CD14-positive monocyte (primary cell): ENCODE measurements at regions not wholly inside any gene's neighbourhood (a gene's known extent, or its start where the extent isn't known, plus 50 kb on each side); places are given as distances from the start of the nearest gene placed in this dataset.

Source experiments
- DNase-seq, 3 donors: peaks; one replicate each; pipeline ENCODE4 v3.0.0-alpha.2; 2011 to 2022
- H2AFZ ChIP-seq: 2 replicates; pipeline ENCODE4 v1.6.0; 2012; ENCODE audit warnings: mild to moderate bottlenecking, low read depth, low read length, inconsistent platforms; ENCODE audit not compliant: insufficient read depth, poor library complexity, severe bottlenecking
- H3K27ac ChIP-seq, 2 donors: 1 replicate in 1 of 2; 2 replicates in 1 of 2; pipeline ENCODE4 v1.5.1; 2012 to 2013; ENCODE audit warnings: low read length in 2 of 2, control low read depth in 1 of 2, inconsistent platforms in 1 of 2, low read depth in 1 of 2, mild to moderate bottlenecking in 1 of 2
- H3K27me3 ChIP-seq, 2 donors: one replicate each; pipeline versions ENCODE4 v1.6.0 to v1.6.1; 2011 to 2013; ENCODE audit warnings: low read length in 2 of 2; ENCODE audit not compliant: control insufficient read depth in 2 of 2, insufficient read depth in 2 of 2
- H3K36me3 ChIP-seq, 2 donors: replicated peaks in 1 of 2; 1 replicate in 1 of 2; 2 replicates in 1 of 2; pipeline versions ENCODE4 v1.5.1 to v1.6.1; 2012 to 2013; ENCODE audit warnings: low read length in 2 of 2, control low read depth in 1 of 2, inconsistent platforms in 1 of 2, mild to moderate bottlenecking in 1 of 2; ENCODE audit not compliant: insufficient read depth in 2 of 2, control insufficient read depth in 1 of 2
- H3K4me1 ChIP-seq, 2 donors: 1 replicate in 1 of 2; 2 replicates in 1 of 2; pipeline versions ENCODE4 v1.5.1 to v1.6.1; 2012 to 2013; ENCODE audit warnings: low read length in 2 of 2, control low read depth in 1 of 2, inconsistent platforms in 1 of 2, mild to moderate bottlenecking in 1 of 2, moderate library complexity in 1 of 2; ENCODE audit not compliant: insufficient read depth in 2 of 2, control insufficient read depth in 1 of 2
- H3K4me2 ChIP-seq: replicated peaks from 2 replicates; pipeline ENCODE3; 2012; ENCODE audit warnings: low read length, moderate library complexity, mild to moderate bottlenecking; ENCODE audit not compliant: poor library complexity, severe bottlenecking; ENCODE audit errors: extremely low read depth
- H3K4me3 ChIP-seq, 3 experiments: fragments of 200-600 bp in 1 of 3; sonication (generic) in 1 of 3; replicated peaks in 1 of 3; 1 replicate in 2 of 3; 2 replicates in 1 of 3; pipeline ENCODE4 v1.5.1; 2011 to 2013; ENCODE audit warnings: low read length in 3 of 3, mild to moderate bottlenecking in 3 of 3, control low read depth in 2 of 3, low read depth in 2 of 3, inconsistent platforms in 1 of 3, moderate library complexity in 1 of 3
- H3K79me2 ChIP-seq: 2 replicates; pipeline ENCODE4 v1.6.0; 2012; ENCODE audit warnings: mild to moderate bottlenecking, control low read depth, inconsistent platforms, low read length, moderate library complexity; ENCODE audit not compliant: insufficient read depth
- H3K9ac ChIP-seq: 2 replicates; pipeline ENCODE4 v1.6.0; 2017; ENCODE audit warnings: low read length, mild to moderate bottlenecking; ENCODE audit not compliant: insufficient read depth, poor library complexity, severe bottlenecking
- H3K9me3 ChIP-seq, 2 donors: replicated peaks in 1 of 2; 1 replicate in 1 of 2; 2 replicates in 1 of 2; pipeline versions ENCODE4 v1.5.1 to v1.6.1; 2012 to 2013; ENCODE audit warnings: low read length in 2 of 2, control low read depth in 1 of 2; ENCODE audit not compliant: control insufficient read depth in 1 of 2, insufficient read depth in 1 of 2
- H4K20me1 ChIP-seq: 2 replicates; pipeline ENCODE4 v1.6.0; 2012; ENCODE audit warnings: mild to moderate bottlenecking, low read length, control low read depth, moderate library complexity; ENCODE audit not compliant: insufficient read depth
- H3K27ac Mint-ChIP-seq, 7 donors: one replicate each; pipeline ENCODE4 v1.8.0; 2020; ENCODE audit warnings: mild to moderate bottlenecking in 7 of 7, mixed read lengths in 7 of 7, moderate library complexity in 6 of 7, inconsistent platforms in 2 of 7
- H3K27me3 Mint-ChIP-seq, 3 donors: one replicate each; pipeline ENCODE4 v1.8.0; 2021 to 2022; ENCODE audit warnings: low read depth in 3 of 3, mild to moderate bottlenecking in 3 of 3, mixed read lengths in 3 of 3, moderate library complexity in 3 of 3, inconsistent platforms in 1 of 3
- H3K36me3 Mint-ChIP-seq, 2 donors: one replicate each; pipeline ENCODE4 v1.8.0; 2020; ENCODE audit warnings: mixed read lengths in 2 of 2, inconsistent platforms in 1 of 2, mild to moderate bottlenecking in 1 of 2
- H3K4me1 Mint-ChIP-seq: one replicate; pipeline ENCODE4 v1.8.0; 2020; ENCODE audit warnings: mild to moderate bottlenecking, mixed read lengths
- H3K4me3 Mint-ChIP-seq, 2 donors: one replicate each; pipeline ENCODE4 v1.8.0; 2020; ENCODE audit warnings: mild to moderate bottlenecking in 2 of 2, mixed read lengths in 2 of 2, moderate library complexity in 1 of 2
- H3K9me3 Mint-ChIP-seq, 7 donors: one replicate each; pipeline ENCODE4 v1.8.0; 2020 to 2022; ENCODE audit warnings: mixed read lengths in 7 of 7, mild to moderate bottlenecking in 6 of 7, moderate library complexity in 6 of 7, inconsistent platforms in 2 of 7
- WGBS: methylation state at CpG from one replicate; pipeline ENCODE4 v1.1.5; 2013; ENCODE audit warnings: missing lambda C conversion rate; ENCODE audit not compliant: insufficient coverage; 5-methylcytosine and 5-hydroxymethylcytosine counted together
- intact Hi-C, 2 donors: fragments of 100-400 bp; cut with micrococcal nuclease; formaldehyde crosslinking; loops; one replicate each; pipeline versions ENCODE4 v1.15.0 to v1.15.1; 2023
- TF ChIP-seq, protein P1 (sequence below): fragments of 200-600 bp; IDR thresholded peaks from one replicate; pipeline ENCODE4 v1.8.0; 2022; ENCODE audit warnings: antibody characterized with exemption, mild to moderate bottlenecking

DNA sequence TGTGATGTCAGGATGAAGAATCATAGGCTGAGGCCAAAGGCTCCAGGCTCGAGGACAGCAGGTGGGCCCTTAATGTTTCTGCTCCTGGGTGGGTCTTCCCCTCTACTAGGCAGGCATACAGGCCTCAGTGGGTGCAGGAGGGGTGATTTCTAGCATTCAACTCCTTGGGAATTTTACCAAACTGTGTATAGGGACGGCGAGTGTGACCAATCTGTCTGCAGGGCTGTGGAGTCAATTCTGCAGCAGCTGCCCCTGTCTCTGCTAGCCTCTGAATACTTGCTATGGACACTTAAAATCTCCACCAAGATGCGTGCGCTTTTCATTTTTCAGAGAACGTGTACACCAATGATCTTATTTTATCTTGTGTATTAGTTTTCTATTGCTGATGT, 115.5 kb downstream of the WDR11 start:
- Histone ChIP-seq H2AFZ (no peak overlapping the region), H3K27me3 (peaks cover 67 to 99% of the 10 kb centered on the region in 2 donors), H3K27ac (no peak overlapping the region), H3K4me2 (no peak overlapping the region), H3K79me2 (no peaks in the 10 kb centered on the region), H3K36me3 (no peaks in the 10 kb centered on the region), H3K4me3 (no peak overlapping the region), H3K9me3 (peaks cover 6 to 36% of the 10 kb centered on the region in 2 donors), H4K20me1 (no peaks in the 10 kb centered on the region), H3K9ac (no peak overlapping the region), H3K4me1 (no peaks in the 10 kb centered on the region)
- Mint-ChIP-seq H3K27me3 (peaks cover 77 to 96% (median 92%) of the 10 kb centered on the region in 3 donors), H3K9me3 (peaks cover 0 to 22% (median 14%) of the 10 kb centered on the region in 7 donors), H3K4me3 (peak overlapping the region in 1 of 2 donors; percentile 56), H3K4me1 (peaks cover 5% of the 10 kb centered on the region), H3K27ac (no peak overlapping the region), H3K36me3 (no peaks in the 10 kb centered on the region)
- DNase-seq, result no peak
- WGBS, result 100% methylated on average over 2 of the region's 6 CpGs
- TF ChIP-seq, protein P1, sequence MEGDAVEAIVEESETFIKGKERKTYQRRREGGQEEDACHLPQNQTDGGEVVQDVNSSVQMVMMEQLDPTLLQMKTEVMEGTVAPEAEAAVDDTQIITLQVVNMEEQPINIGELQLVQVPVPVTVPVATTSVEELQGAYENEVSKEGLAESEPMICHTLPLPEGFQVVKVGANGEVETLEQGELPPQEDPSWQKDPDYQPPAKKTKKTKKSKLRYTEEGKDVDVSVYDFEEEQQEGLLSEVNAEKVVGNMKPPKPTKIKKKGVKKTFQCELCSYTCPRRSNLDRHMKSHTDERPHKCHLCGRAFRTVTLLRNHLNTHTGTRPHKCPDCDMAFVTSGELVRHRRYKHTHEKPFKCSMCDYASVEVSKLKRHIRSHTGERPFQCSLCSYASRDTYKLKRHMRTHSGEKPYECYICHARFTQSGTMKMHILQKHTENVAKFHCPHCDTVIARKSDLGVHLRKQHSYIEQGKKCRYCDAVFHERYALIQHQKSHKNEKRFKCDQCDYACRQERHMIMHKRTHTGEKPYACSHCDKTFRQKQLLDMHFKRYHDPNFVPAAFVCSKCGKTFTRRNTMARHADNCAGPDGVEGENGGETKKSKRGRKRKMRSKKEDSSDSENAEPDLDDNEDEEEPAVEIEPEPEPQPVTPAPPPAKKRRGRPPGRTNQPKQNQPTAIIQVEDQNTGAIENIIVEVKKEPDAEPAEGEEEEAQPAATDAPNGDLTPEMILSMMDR, result no peak
- intact Hi-C loops, result no loop called here

DNA sequence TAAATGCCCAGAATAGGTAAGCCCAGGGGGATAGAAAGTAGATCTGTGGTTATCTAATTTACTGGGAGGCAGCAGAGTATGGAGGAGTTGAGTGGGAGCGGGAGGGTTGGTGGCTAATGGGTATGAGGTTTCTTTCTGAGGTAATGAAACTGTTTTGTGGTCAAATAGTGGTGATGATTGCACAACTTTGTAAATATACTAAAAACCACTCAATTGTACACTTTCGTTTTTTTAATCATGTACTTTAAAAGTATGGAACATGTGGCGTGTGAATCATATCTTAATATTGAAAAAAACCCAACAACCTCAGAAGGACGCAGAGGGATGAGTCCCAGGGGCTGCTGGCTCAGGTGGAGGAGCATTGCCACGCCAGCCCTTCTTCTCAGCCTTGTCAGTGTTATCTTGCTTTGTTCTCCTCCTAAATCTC, 118.1 kb downstream of the WDR11 start:
- Histone ChIP-seq H3K4me1 (no peaks in the 10 kb centered on the region), H3K4me3 (no peak overlapping the region), H3K27ac (no peak overlapping the region), H3K4me2 (no peak overlapping the region), H3K27me3 (peaks cover 86 to 99% of the 10 kb centered on the region in 2 donors), H4K20me1 (no peaks in the 10 kb centered on the region), H3K36me3 (no peaks in the 10 kb centered on the region), H2AFZ (no peak overlapping the region), H3K9ac (no peak overlapping the region), H3K79me2 (no peaks in the 10 kb centered on the region), H3K9me3 (peaks cover 18 to 61% of the 10 kb centered on the region in 2 donors)
- peak in 1 of 3 donors; percentile 17 for DNase-seq
- no peak overlapping the region for H3K27ac Mint-ChIP-seq
- WGBS, result 60% methylated on average over 1 of the region's 5 CpGs
- intact Hi-C loops, result no loop called here
- peaks cover 0 to under 1% of the 10 kb centered on the region in 2 donors for H3K36me3 Mint-ChIP-seq
- peaks cover under 1 to 42% (median 28%) of the 10 kb centered on the region in 7 donors for H3K9me3 Mint-ChIP-seq
- TF ChIP-seq, protein P1, result no peak
- H3K4me1 Mint-ChIP-seq, result peaks cover 5% of the 10 kb centered on the region
- H3K27me3 Mint-ChIP-seq, result peaks cover 81 to 93% (median 91%) of the 10 kb centered on the region in 3 donors
- peak overlapping the region in 1 of 2 donors; percentile 58 for H3K4me3 Mint-ChIP-seq
